SK-N-SH (cell line): ENCODE measurements at regions not wholly inside any gene's neighbourhood (a gene's known extent, or its start where the extent isn't known, plus 50 kb on each side); places are given as distances from the start of the nearest gene placed in this dataset.
"Not testable (repeated sequence)": the region's sequence is repeated elsewhere in the genome, so short reads cannot be mapped to it uniquely, and the experiment has no call there.

ENCODE experiments used
- CTCF ChIA-PET: fragments of 300-600, 350-600 bp; formaldehyde crosslinking; extraction: SDS; loops from one replicate; lab custom pipeline; 2021; lab: Yijun Ruan, JAX
- POLR2A ChIA-PET: fragments of 350-600 bp; sonication (Branson Sonifier 250); formaldehyde crosslinking; extraction: SDS; loops from one replicate; lab custom pipeline; 2020; ENCODE audit warnings: antibody characterized with exemption, inconsistent platforms; lab: Yijun Ruan, JAX
- DNase-seq: peaks from one replicate; pipeline ENCODE4 v3.0.0; 2012
- H2AFZ ChIP-seq: fragments of 200-600 bp; sonication (generic); 2 replicates; pipeline ENCODE4 v1.8.1; 2016; ENCODE audit warnings: antibody characterized with exemption, mild to moderate bottlenecking, low read depth
- H3F3A ChIP-seq: fragments of 200-600 bp; sonication (generic); replicated peaks from 2 replicates; pipeline ENCODE3; 2016; ENCODE audit warnings: antibody characterized with exemption, mild to moderate bottlenecking; ENCODE audit not compliant: insufficient read depth
- H3K27ac ChIP-seq, 2 experiments: fragments of 200-500 bp in 1 of 2; fragments of 200-600 bp in 1 of 2; sonication (Bioruptor generic) in 1 of 2; sonication (generic), shearing (Covaris generic) in 1 of 2; 2 replicates each; pipeline versions ENCODE4 v1.5.1 to v1.6.1; 2014 to 2016; ENCODE audit warnings: low read depth in 2 of 2, inconsistent platforms in 1 of 2, low read length in 1 of 2, mild to moderate bottlenecking in 1 of 2, mixed read lengths in 1 of 2
- H3K27me3 ChIP-seq: fragments of 200-600 bp; sonication (generic), shearing (Covaris generic); 2 replicates; pipeline ENCODE4 v1.6.1; 2016; ENCODE audit warnings: mixed run types; ENCODE audit not compliant: insufficient read depth
- H3K36me3 ChIP-seq, 2 experiments: fragments of 200-500 bp in 1 of 2; fragments of 200-600 bp in 1 of 2; sonication (Bioruptor generic) in 1 of 2; sonication (generic) in 1 of 2; replicated peaks in 1 of 2; 2 replicates each; pipeline versions ENCODE3 to v1.5.1; 2014 to 2016; ENCODE audit warnings: low read length in 1 of 2, mild to moderate bottlenecking in 1 of 2; ENCODE audit not compliant: insufficient read depth in 2 of 2, control insufficient read depth in 1 of 2
- H3K4me1 ChIP-seq, 2 experiments: fragments of 200-500 bp in 1 of 2; fragments of 200-600 bp in 1 of 2; sonication (Bioruptor generic) in 1 of 2; sonication (generic), shearing (Covaris generic) in 1 of 2; 2 replicates each; pipeline versions ENCODE4 v1.5.1 to v1.6.1; 2014 to 2016; ENCODE audit warnings: low read depth in 1 of 2, low read length in 1 of 2, mixed run types in 1 of 2; ENCODE audit not compliant: insufficient read depth in 2 of 2, control insufficient read depth in 1 of 2
- H3K4me2 ChIP-seq: fragments of 200-600 bp; sonication (generic), shearing (Covaris generic); 2 replicates; pipeline ENCODE4 v1.6.1; 2017; ENCODE audit warnings: mixed run types
- H3K4me3 ChIP-seq, 2 experiments: fragments of 200-500 bp in 1 of 2; fragments of 200-600 bp in 1 of 2; sonication (Bioruptor generic) in 1 of 2; sonication (generic), shearing (Covaris generic) in 1 of 2; 2 replicates each; pipeline versions ENCODE4 v1.5.1 to v1.8.1; 2014 to 2016; ENCODE audit warnings: low read depth in 2 of 2, inconsistent platforms in 1 of 2, low read length in 1 of 2, mild to moderate bottlenecking in 1 of 2, mixed read lengths in 1 of 2, moderate library complexity in 1 of 2
- H3K79me2 ChIP-seq: fragments of 200-600 bp; sonication (generic); 2 replicates; pipeline ENCODE4 v1.8.1; 2017; ENCODE audit warnings: mild to moderate bottlenecking; ENCODE audit not compliant: insufficient read depth
- H3K9ac ChIP-seq: fragments of 200-600 bp; sonication (generic); 2 replicates; pipeline ENCODE4 v1.6.1; 2017; ENCODE audit warnings: mixed run types
- H3K9me2 ChIP-seq: fragments of 200-600 bp; sonication (generic); 2 replicates; pipeline ENCODE4 v1.6.1; 2017; ENCODE audit warnings: mixed run types
- H3K9me3 ChIP-seq: fragments of 200-600 bp; sonication (generic); 2 replicates; pipeline ENCODE4 v1.6.1; 2017; ENCODE audit warnings: mixed run types, mild to moderate bottlenecking, moderate library complexity
- H4K20me1 ChIP-seq: fragments of 200-600 bp; sonication (generic); 2 replicates; pipeline ENCODE4 v1.6.1; 2017; ENCODE audit warnings: mild to moderate bottlenecking, mixed run types; ENCODE audit not compliant: insufficient read depth
- CHD2 ChIP-seq: fragments of 150-350 bp; IDR thresholded peaks from 2 replicates; pipeline ENCODE4 v1.6.1; 2018; ENCODE audit warnings: low read length; ENCODE audit not compliant: partially characterized antibody
- ELF1 ChIP-seq: IDR thresholded peaks from 2 replicates; pipeline ENCODE4 v1.4.0; 2012
- EZH2phosphoT487 ChIP-seq: fragments of 200-600 bp; sonication (generic); IDR thresholded peaks from 2 replicates; pipeline ENCODE4 v1.6.1; 2017; ENCODE audit warnings: low read depth, mixed run types, mild to moderate bottlenecking, antibody characterized with exemption, moderate library complexity, borderline replicate concordance
- FOXM1 ChIP-seq: IDR thresholded peaks from 2 replicates; pipeline ENCODE4 v1.4.0; 2012; ENCODE audit warnings: low read depth, mild to moderate bottlenecking
- GABPA ChIP-seq: IDR thresholded peaks from 2 replicates; pipeline ENCODE4 v1.4.0; 2012; ENCODE audit warnings: low read depth, mild to moderate bottlenecking
- POLR2AphosphoS5 ChIP-seq: IDR thresholded peaks from 2 replicates; pipeline ENCODE4 v1.6.1; 2012; ENCODE audit warnings: low read depth, low read length
- RAD21 ChIP-seq: IDR thresholded peaks from 2 replicates; pipeline ENCODE4 v1.6.1; 2012; ENCODE audit warnings: mild to moderate bottlenecking, low read length
- RCOR1 ChIP-seq: fragments of 150-350 bp; IDR thresholded peaks from 2 replicates; pipeline ENCODE4 v1.6.1; 2017; ENCODE audit warnings: antibody characterized with exemption, low read length
- TAF1 ChIP-seq: IDR thresholded peaks from 2 replicates; pipeline ENCODE4 v1.6.1; 2012; ENCODE audit warnings: low read depth, mild to moderate bottlenecking, low read length, moderate library complexity, borderline replicate concordance
- TEAD4 ChIP-seq: IDR thresholded peaks from 2 replicates; pipeline ENCODE4 v1.4.0; 2012; ENCODE audit warnings: mild to moderate bottlenecking, borderline replicate concordance; ENCODE audit not compliant: insufficient read depth
- YY1 ChIP-seq: IDR thresholded peaks from 2 replicates; pipeline ENCODE4 v1.4.0; 2012; ENCODE audit warnings: low read depth, mild to moderate bottlenecking
- WGBS: methylation state at CpG from one replicate; pipeline ENCODE4 v1.1.6; 2017; ENCODE audit warnings: low lambda C conversion rate; 5-methylcytosine and 5-hydroxymethylcytosine counted together
- TF ChIP-seq, protein P1 (sequence below): IDR thresholded peaks from 2 replicates; pipeline ENCODE4 v1.4.0; 2012; ENCODE audit warnings: low read depth
- TF ChIP-seq, protein P2 (sequence below): IDR thresholded peaks from 2 replicates; pipeline ENCODE4 v1.4.0; 2012; ENCODE audit warnings: low read depth, borderline replicate concordance
- TF ChIP-seq, protein P3 (sequence below): fragments of 200-600 bp; sonication (generic); IDR thresholded peaks from 2 replicates; pipeline ENCODE4 v1.6.1; 2017; ENCODE audit warnings: antibody characterized with exemption, mild to moderate bottlenecking, moderate library complexity
- TF ChIP-seq, protein P4 (sequence below): fragments of 150-350 bp; IDR thresholded peaks from 2 replicates; pipeline ENCODE4 v1.6.1; 2016; ENCODE audit warnings: mild to moderate bottlenecking, low read depth, low read length

DNA sequence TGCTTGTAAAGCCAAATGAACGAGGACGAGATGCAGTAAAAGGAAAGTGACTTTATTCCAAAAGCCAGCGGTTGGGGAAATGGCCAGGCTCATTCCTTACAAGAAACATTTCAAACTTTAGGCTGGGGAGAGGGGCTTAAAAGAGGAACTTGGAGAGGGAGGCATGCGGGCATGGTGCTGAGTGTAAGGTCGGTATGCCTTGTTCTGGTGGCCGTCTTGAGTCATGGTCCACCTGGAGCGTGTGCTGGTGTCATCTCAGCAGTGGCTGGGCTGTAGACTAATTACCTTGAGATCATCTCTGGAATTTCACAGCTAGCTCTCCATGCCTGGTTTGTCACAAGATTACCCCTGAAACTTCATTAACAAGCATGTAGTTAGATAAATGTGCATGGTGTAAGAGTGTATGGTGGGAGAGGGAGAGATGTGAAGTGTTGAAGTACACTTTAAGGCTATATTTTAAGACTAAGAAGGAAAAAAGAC is 156.4 kb upstream of the PFN2 start:
- no peak for DNase-seq
- ChIA-PET CTCF (no interaction called here), POLR2A (no interaction called here)
- no peak overlapping the region for H3K9ac ChIP-seq
- no peaks in the 10 kb centered on the region for H3K36me3 ChIP-seq
- no peaks in the 10 kb centered on the region for H3K9me2 ChIP-seq
- no peak overlapping the region for H3K4me3 ChIP-seq
- H3K4me1 ChIP-seq: no peaks in the 10 kb centered on the region; a peak in 1 of 4 replicates
- TF ChIP-seq EZH2phosphoT487 (no peak), POLR2AphosphoS5 (no peak), TAF1 (no peak), RAD21 (no peak), TEAD4 (no peak), GABPA (no peak), RCOR1 (no peak)
- TF ChIP-seq, protein P1, sequence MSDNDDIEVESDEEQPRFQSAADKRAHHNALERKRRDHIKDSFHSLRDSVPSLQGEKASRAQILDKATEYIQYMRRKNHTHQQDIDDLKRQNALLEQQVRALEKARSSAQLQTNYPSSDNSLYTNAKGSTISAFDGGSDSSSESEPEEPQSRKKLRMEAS: no peak
- TF ChIP-seq, protein P2, sequence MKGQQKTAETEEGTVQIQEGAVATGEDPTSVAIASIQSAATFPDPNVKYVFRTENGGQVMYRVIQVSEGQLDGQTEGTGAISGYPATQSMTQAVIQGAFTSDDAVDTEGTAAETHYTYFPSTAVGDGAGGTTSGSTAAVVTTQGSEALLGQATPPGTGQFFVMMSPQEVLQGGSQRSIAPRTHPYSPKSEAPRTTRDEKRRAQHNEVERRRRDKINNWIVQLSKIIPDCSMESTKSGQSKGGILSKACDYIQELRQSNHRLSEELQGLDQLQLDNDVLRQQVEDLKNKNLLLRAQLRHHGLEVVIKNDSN: no peak
- no peaks in the 10 kb centered on the region for H3K79me2 ChIP-seq
- WGBS: 72% methylated on average over 7 of the region's 7 CpGs
- no peaks in the 10 kb centered on the region for H4K20me1 ChIP-seq
- no peak overlapping the region for H3K27ac ChIP-seq
- H3F3A ChIP-seq: no peaks in the 10 kb centered on the region
- H3K27me3 ChIP-seq: no peaks in the 10 kb centered on the region
- 0 out of 2 replicates have a peak, but pooled peaks cover 2% of the 10 kb centered on the region for H3K9me3 ChIP-seq
- H2AFZ ChIP-seq: no peak overlapping the region
- H3K4me2 ChIP-seq: no peak overlapping the region

DNA sequence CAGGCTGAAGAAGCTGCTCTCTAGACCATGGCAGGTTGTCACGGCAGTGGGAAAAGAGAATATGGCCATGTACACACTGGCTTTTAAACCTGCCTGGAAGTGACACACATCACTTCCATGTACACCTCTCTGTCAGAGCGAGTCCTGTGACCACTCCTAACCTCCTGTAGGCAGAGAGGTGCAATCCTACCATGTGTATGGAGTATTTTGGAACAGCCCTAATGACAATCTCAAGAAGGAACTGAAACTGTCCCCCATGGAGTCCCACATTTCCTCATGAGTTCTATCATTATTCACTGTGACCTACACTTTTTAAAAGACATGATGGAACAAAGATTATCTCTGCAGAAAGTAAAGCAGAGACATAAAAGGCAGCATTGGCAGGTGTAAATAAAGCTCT is 153.4 kb upstream of the PFN2 start:
- Histone ChIP-seq H3K9ac (no peak overlapping the region), H4K20me1 (no peaks in the 10 kb centered on the region), H3K9me3 (0 out of 2 replicates have a peak, but pooled peaks cover 3% of the 10 kb centered on the region), H3K36me3 (no peaks in the 10 kb centered on the region), H3K4me2 (no peak overlapping the region), H3K4me1 (no peaks in the 10 kb centered on the region), H3K9me2 (no peaks in the 10 kb centered on the region), H2AFZ (no peak overlapping the region), H3K27me3 (no peaks in the 10 kb centered on the region), H3K4me3 (no peak overlapping the region), H3K27ac (no peak overlapping the region), H3F3A (no peaks in the 10 kb centered on the region), H3K79me2 (no peaks in the 10 kb centered on the region)
- no peak for DNase-seq
- ChIA-PET CTCF (no interaction called here), POLR2A (no interaction called here)
- TF ChIP-seq, protein P3, sequence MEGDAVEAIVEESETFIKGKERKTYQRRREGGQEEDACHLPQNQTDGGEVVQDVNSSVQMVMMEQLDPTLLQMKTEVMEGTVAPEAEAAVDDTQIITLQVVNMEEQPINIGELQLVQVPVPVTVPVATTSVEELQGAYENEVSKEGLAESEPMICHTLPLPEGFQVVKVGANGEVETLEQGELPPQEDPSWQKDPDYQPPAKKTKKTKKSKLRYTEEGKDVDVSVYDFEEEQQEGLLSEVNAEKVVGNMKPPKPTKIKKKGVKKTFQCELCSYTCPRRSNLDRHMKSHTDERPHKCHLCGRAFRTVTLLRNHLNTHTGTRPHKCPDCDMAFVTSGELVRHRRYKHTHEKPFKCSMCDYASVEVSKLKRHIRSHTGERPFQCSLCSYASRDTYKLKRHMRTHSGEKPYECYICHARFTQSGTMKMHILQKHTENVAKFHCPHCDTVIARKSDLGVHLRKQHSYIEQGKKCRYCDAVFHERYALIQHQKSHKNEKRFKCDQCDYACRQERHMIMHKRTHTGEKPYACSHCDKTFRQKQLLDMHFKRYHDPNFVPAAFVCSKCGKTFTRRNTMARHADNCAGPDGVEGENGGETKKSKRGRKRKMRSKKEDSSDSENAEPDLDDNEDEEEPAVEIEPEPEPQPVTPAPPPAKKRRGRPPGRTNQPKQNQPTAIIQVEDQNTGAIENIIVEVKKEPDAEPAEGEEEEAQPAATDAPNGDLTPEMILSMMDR: no peak
- no peak for TF ChIP-seq EZH2phosphoT487
- no peak for TF ChIP-seq CHD2
- TF ChIP-seq, protein P4, sequence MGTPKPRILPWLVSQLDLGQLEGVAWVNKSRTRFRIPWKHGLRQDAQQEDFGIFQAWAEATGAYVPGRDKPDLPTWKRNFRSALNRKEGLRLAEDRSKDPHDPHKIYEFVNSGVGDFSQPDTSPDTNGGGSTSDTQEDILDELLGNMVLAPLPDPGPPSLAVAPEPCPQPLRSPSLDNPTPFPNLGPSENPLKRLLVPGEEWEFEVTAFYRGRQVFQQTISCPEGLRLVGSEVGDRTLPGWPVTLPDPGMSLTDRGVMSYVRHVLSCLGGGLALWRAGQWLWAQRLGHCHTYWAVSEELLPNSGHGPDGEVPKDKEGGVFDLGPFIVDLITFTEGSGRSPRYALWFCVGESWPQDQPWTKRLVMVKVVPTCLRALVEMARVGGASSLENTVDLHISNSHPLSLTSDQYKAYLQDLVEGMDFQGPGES: no peak
- TF ChIP-seq YY1: no peak
- no peak for TF ChIP-seq GABPA
- no peak for TF ChIP-seq ELF1
- TF ChIP-seq FOXM1: no peak
- TF ChIP-seq, protein P1: no peak
- 72% methylated on average over 2 of the region's 2 CpGs for WGBS

DNA sequence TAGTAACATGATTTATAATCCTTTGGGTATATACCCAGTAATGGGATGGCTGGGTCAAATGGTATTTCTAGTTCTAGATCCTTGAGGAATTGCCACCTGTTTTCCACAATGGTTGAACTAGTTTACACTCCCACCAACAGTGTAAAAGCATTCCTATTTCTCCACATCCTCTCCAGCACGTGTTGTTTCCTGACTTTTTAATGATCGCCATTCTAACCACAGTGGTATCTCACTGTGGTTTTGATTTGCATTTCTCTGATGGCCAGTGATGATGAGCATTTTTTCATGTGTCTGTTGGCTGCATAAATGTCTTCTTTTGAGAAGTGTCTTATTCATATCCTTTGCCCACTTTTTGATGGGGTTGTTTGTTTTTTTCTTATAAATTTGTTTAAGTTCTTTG is 152.6 kb upstream of the PFN2 start:
- H3K9me2 ChIP-seq, H3K9ac ChIP-seq, H3K79me2 ChIP-seq, H4K20me1 ChIP-seq, H3K9me3 ChIP-seq, H3F3A ChIP-seq, H3K27ac ChIP-seq, H3K36me3 ChIP-seq, H3K27me3 ChIP-seq, DNase-seq, H2AFZ ChIP-seq, H3K4me3 ChIP-seq, H3K4me1 ChIP-seq, H3K4me2 ChIP-seq, CTCF ChIA-PET, POLR2A ChIA-PET: not testable (repeated sequence)
- WGBS: 57% methylated on average over 2 of the region's 2 CpGs
